ENCODE measurements at regions not wholly inside any gene's neighbourhood (a gene's known extent, or its start where the extent isn't known, plus 50 kb on each side); places are given as distances from the start of the nearest gene placed in this dataset.

- H3K27me3 Mint-ChIP-seq (ENCODE audit: low read depth) = no peaks in the 10 kb centered on the region
- ChIA-PET CTCF (no interaction called here), POLR2A (no interaction called here)
- ATAC-seq = no peak
- H3K27ac Mint-ChIP-seq = no peak overlapping the region
- H3K36me3 Mint-ChIP-seq = 0 out of 2 replicates have a peak, but pooled peaks cover 3% of the 10 kb centered on the region
- no peaks in the 10 kb centered on the region for H3K4me1 Mint-ChIP-seq
- no peak overlapping the region for H3K4me3 Mint-ChIP-seq
- no peak for DNase-seq (ENCODE audit: low spot score)
- TF ChIP-seq ZNF396 (CRISPR knock-in tag; IDR thresholded peaks at IDR 0.05; ENCODE audit: borderline replicate concordance) = no peak
- TF ChIP-seq HMGA2 (CRISPR knock-in tag; IDR thresholded peaks at IDR 0.05) = peak; percentile 99
- H3K9me3 Mint-ChIP-seq = peaks cover 19% of the 10 kb centered on the region
Observed at GRCh38 chr4:59805176-59805575, 1395.0 kb upstream of the ADGRL3 start.

- TF ChIP-seq TCF7 (CRISPR knock-in tag; IDR thresholded peaks at IDR 0.05; ENCODE audit: low read depth) (no peak), NFYB (CRISPR knock-in tag; conservative IDR thresholded peaks at IDR 0.05; ENCODE audit: low read depth) (no peak), TEAD4 (CRISPR knock-in tag; IDR thresholded peaks at IDR 0.05) (no peak)
- ChIA-PET CTCF (no interaction called here), POLR2A (no interaction called here)
- no peaks in the 10 kb centered on the region for H3K4me1 Mint-ChIP-seq
- no peak overlapping the region for H3K27ac Mint-ChIP-seq
- no peaks in the 10 kb centered on the region for H3K27me3 Mint-ChIP-seq (ENCODE audit: low read depth)
- ATAC-seq = no peak
- no peak for DNase-seq (ENCODE audit: low spot score)
- no peaks in the 10 kb centered on the region for H3K9me3 Mint-ChIP-seq
- no peak overlapping the region for H3K4me3 Mint-ChIP-seq
- H3K36me3 Mint-ChIP-seq = no peaks in the 10 kb centered on the region
Observed at GRCh38 chr4:59814402-59815010, 1385.6 kb upstream of the ADGRL3 start.

GRCh38 chr4:59818656-59819055 is 1381.5 kb upstream of the ADGRL3 start:
- H3K9me3 Mint-ChIP-seq = no peaks in the 10 kb centered on the region
- no peaks in the 10 kb centered on the region for H3K4me1 Mint-ChIP-seq
- TF ChIP-seq ZNF232 (CRISPR knock-in tag; IDR thresholded peaks at IDR 0.05) (no peak), ATF6 (CRISPR knock-in tag; IDR thresholded peaks at IDR 0.05) (no peak), ESRRA (CRISPR knock-in tag; IDR thresholded peaks at IDR 0.05; ENCODE audit: borderline replicate concordance) (no peak), NFE2L1 (CRISPR knock-in tag; IDR thresholded peaks at IDR 0.05) (no peak), HMGXB4 (CRISPR knock-in tag; IDR thresholded peaks at IDR 0.05) (no peak), IRF2 (CRISPR knock-in tag; IDR thresholded peaks at IDR 0.05; ENCODE audit: borderline replicate concordance, low read depth) (no peak), ZNF121 (CRISPR knock-in tag; IDR thresholded peaks at IDR 0.05) (no peak), CREM (CRISPR knock-in tag; IDR thresholded peaks at IDR 0.05) (no peak), TEAD4 (CRISPR knock-in tag; IDR thresholded peaks at IDR 0.05) (no peak), TEAD1 (CRISPR knock-in tag; IDR thresholded peaks at IDR 0.05) (no peak), ZMAT4 (CRISPR knock-in tag; IDR thresholded peaks at IDR 0.05) (no peak), MXD4 (CRISPR knock-in tag; IDR thresholded peaks at IDR 0.05; ENCODE audit: borderline replicate concordance) (no peak), E2F1 (CRISPR knock-in tag; IDR thresholded peaks at IDR 0.05) (no peak), MAX (CRISPR knock-in tag; IDR thresholded peaks at IDR 0.05) (no peak), ZNF512 (CRISPR knock-in tag; IDR thresholded peaks at IDR 0.05; ENCODE audit: borderline replicate concordance) (no peak), E2F4 (CRISPR knock-in tag; IDR thresholded peaks at IDR 0.05; ENCODE audit: borderline replicate concordance, low read depth) (no peak), ZBTB43 (CRISPR knock-in tag; IDR thresholded peaks at IDR 0.05) (no peak), SOX15 (CRISPR knock-in tag; IDR thresholded peaks at IDR 0.05) (no peak)
- no peak overlapping the region for H3K27ac Mint-ChIP-seq
- DNase-seq (ENCODE audit: low spot score) = no peak
- H3K4me3 Mint-ChIP-seq = no peak overlapping the region
- no peaks in the 10 kb centered on the region; the same call in 1 of the 2 replicates for H3K27me3 Mint-ChIP-seq (ENCODE audit: low read depth)
- H3K36me3 Mint-ChIP-seq = no peaks in the 10 kb centered on the region
- ATAC-seq = no peak
- CTCF ChIA-PET = no interaction called here
- POLR2A ChIA-PET = no interaction called here

Measured in WTC11 (cell line).